Upper lobe of left lung (tissue), 4 donors: ENCODE measurements at regions not wholly inside any gene's neighbourhood (a gene's known extent, or its start where the extent isn't known, plus 50 kb on each side); places are given as distances from the start of the nearest gene placed in this dataset.

Experiments
- EP300 ChIP-seq, 4 donors: sonication (generic); formaldehyde crosslinking; IDR thresholded peaks; one replicate each; pipeline ENCODE4 v1.5.1; 2017; ENCODE audit warnings: antibody characterized with exemption in 4 of 4, control low read depth in 2 of 4
- POLR2A ChIP-seq, 4 donors: fragments of 450-650 bp; IDR thresholded peaks; one replicate each; pipeline ENCODE4 v1.5.1; 2016 to 2017; ENCODE audit warnings: antibody characterized with exemption in 4 of 4, mild to moderate bottlenecking in 2 of 4
- POLR2AphosphoS5 ChIP-seq, 2 donors: sonication (generic); formaldehyde crosslinking; IDR thresholded peaks; one replicate each; pipeline ENCODE4 v1.5.1; 2017; ENCODE audit warnings: antibody characterized with exemption in 2 of 2
- TF ChIP-seq, protein P1 (sequence below), 6 experiments: fragments of 450-650 bp in 4 of 6; fragments of 200-600 bp in 2 of 6; sonication (generic) in 2 of 6; IDR thresholded peaks; one replicate each; pipeline ENCODE4 v1.5.1; 2016 to 2019; ENCODE audit warnings: antibody characterized with exemption in 6 of 6

DNA sequence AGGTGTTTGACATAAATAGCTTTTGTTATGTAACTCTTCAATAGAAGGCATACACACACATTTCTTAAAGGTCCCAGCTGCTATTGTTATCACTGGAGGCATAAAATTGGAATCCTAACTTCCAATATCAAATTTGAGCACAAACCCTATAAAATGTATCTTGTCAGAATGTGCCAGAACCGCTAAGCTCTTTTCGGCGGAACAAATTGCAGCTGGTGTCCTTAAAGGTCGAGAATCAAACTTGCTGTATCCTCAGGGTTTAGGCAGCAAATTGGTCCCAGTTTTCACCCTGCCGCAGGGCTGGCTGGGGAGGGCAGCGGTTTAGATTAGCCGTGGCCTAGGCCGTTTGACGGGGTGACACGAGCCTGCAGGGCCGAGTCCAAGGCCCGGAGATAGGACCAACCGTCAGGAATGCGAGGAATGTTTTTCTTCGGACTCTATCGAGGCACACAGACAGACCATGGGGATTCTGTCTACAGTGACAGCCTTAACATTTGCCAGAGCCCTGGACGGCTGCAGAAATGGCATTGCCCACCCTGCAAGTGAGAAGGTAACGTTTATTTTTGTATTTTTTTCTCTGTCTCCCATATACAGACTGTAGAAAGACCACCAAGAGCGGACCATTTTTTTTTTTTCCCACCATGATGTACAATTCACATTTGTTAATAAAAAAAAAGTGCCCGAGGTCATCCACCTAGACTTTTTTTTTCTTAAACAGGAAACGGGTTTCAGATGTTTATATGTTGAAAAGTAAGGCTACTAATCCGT, 297.1 kb downstream of the IRF8 start:
- TF ChIP-seq, protein P1, sequence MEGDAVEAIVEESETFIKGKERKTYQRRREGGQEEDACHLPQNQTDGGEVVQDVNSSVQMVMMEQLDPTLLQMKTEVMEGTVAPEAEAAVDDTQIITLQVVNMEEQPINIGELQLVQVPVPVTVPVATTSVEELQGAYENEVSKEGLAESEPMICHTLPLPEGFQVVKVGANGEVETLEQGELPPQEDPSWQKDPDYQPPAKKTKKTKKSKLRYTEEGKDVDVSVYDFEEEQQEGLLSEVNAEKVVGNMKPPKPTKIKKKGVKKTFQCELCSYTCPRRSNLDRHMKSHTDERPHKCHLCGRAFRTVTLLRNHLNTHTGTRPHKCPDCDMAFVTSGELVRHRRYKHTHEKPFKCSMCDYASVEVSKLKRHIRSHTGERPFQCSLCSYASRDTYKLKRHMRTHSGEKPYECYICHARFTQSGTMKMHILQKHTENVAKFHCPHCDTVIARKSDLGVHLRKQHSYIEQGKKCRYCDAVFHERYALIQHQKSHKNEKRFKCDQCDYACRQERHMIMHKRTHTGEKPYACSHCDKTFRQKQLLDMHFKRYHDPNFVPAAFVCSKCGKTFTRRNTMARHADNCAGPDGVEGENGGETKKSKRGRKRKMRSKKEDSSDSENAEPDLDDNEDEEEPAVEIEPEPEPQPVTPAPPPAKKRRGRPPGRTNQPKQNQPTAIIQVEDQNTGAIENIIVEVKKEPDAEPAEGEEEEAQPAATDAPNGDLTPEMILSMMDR (IDR thresholded peaks at IDR 0.05): no peak
- TF ChIP-seq EP300 (IDR thresholded peaks at IDR 0.05): no peak
- no peak for TF ChIP-seq POLR2A (IDR thresholded peaks at IDR 0.05)
- no peak for TF ChIP-seq POLR2AphosphoS5 (IDR thresholded peaks at IDR 0.05)
